PC-9 (cell line): ENCODE measurements at regions not wholly inside any gene's neighbourhood (a gene's known extent, or its start where the extent isn't known, plus 50 kb on each side); places are given as distances from the start of the nearest gene placed in this dataset.

Source experiments
- CTCF ChIP-seq: fragments of 200-600 bp; sonication (generic); conservative IDR thresholded peaks from 2 replicates; pipeline ENCODE4 v1.6.1; 2017; ENCODE audit warnings: mixed run types, antibody characterized with exemption, mild to moderate bottlenecking, moderate library complexity
- EZH2 ChIP-seq: fragments of 200-600 bp; sonication (generic); IDR thresholded peaks from 2 replicates; pipeline ENCODE4 v1.8.0; 2017; ENCODE audit warnings: antibody characterized with exemption, low read depth

- TF ChIP-seq CTCF: no peak
- TF ChIP-seq EZH2: no peak
Observed at GRCh38 chr6:10146715-10147451, 268.0 kb downstream of the TFAP2A start.
